ENCODE measurements at regions not wholly inside any gene's neighbourhood (a gene's known extent, or its start where the extent isn't known, plus 50 kb on each side); places are given as distances from the start of the nearest gene placed in this dataset.

GRCh38 chr3:171959532-171960089, 79.8 kb upstream of the FNDC3B start:
- TF ChIP-seq SUZ12 (IDR thresholded peaks at IDR 0.05; ENCODE audit: extremely low read depth, insufficient read depth, insufficient read length): no peak
- no peak for TF ChIP-seq YY1 (IDR thresholded peaks at IDR 0.05; ENCODE audit: insufficient read depth, insufficient read length)
- no peak for TF ChIP-seq ZNF274 (IDR thresholded peaks at IDR 0.05; ENCODE audit: low read depth, low read length)

Measured in NT2/D1 (cell line).